ENCODE measurements at regions not wholly inside any gene's neighbourhood (a gene's known extent, or its start where the extent isn't known, plus 50 kb on each side); places are given as distances from the start of the nearest gene placed in this dataset.

GRCh38 chr1:4083231-4084047, 183.4 kb upstream of the C1orf174 start:
- Histone ChIP-seq H3K4me1 (ENCODE audit: low read depth) (no peaks in the 10 kb centered on the region), H3K4me3 (no peak overlapping the region), H3K9me3 (no peaks in the 10 kb centered on the region), H3K36me3 (ENCODE audit: low read depth) (no peaks in the 10 kb centered on the region)
- DNase-seq (no peak), ATAC-seq (no peak)
- intact Hi-C loops (cut with DNase I, micrococcal nuclease), result no loop called here
- TF ChIP-seq CTCF (IDR thresholded peaks at IDR 0.05), result no peak

DNA sequence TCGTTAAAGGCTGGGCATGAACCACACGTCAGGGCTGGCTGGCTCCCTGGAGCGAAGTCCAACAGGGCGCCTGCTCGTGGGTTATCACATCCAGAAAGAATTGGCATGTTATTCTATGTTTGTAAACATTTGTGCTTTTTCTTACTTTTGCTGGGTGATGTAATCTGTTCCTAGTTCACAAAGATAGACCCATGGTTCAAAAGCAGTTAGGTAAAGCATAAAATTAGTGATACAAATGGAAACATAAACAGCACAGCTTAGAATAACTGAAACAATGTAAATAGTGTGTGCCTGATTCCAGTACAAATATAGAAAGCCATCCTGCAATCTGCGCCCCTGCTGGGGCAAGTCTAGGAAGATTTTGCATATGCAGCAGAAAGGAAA, 184.0 kb upstream of the C1orf174 start:
- DNase-seq (no peak), ATAC-seq (no peak)
- TF ChIP-seq CTCF (IDR thresholded peaks at IDR 0.05), result no peak
- H3K9me3 ChIP-seq, result no peaks in the 10 kb centered on the region
- H3K4me3 ChIP-seq, result no peak overlapping the region
- intact Hi-C loops (cut with DNase I, micrococcal nuclease), result no loop called here
- no peaks in the 10 kb centered on the region for H3K36me3 ChIP-seq (ENCODE audit: low read depth)
- H3K4me1 ChIP-seq (ENCODE audit: low read depth), result no peaks in the 10 kb centered on the region

GRCh38 chr1:4084446-4084845, 184.4 kb upstream of the C1orf174 start:
- intact Hi-C loops (cut with DNase I, micrococcal nuclease), result no loop called here
- no peak for TF ChIP-seq CTCF (IDR thresholded peaks at IDR 0.05)
- H3K4me3 ChIP-seq, result no peak overlapping the region
- no peak for ATAC-seq
- H3K36me3 ChIP-seq (ENCODE audit: low read depth), result no peaks in the 10 kb centered on the region
- H3K9me3 ChIP-seq, result no peaks in the 10 kb centered on the region
- no peak for DNase-seq
- no peaks in the 10 kb centered on the region for H3K4me1 ChIP-seq (ENCODE audit: low read depth)

DNA sequence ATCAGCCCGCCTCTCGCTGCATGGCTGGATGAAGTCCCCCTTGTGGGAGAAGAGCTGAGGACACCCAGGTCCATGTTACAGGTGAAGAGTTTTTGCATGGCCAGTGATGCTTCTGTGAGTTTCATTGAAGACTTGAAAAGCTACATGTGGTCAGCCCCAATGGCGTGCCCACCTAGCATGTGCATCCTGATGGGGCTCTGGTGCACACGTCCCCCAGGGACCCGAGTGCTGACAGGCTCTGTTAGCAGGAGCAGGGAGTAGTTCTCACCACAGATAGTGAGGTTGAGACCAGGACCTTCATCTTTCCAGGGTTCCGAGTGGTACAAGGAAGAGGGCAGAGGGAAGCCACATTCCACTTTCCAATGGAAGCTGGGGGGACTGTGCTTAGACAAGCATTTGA, 184.8 kb upstream of the C1orf174 start:
- no peak for TF ChIP-seq CTCF (IDR thresholded peaks at IDR 0.05)
- no peaks in the 10 kb centered on the region for H3K4me1 ChIP-seq (ENCODE audit: low read depth)
- intact Hi-C loops (cut with DNase I, micrococcal nuclease), result no loop called here
- DNase-seq, result no peak
- no peaks in the 10 kb centered on the region for H3K9me3 ChIP-seq
- H3K4me3 ChIP-seq, result no peak overlapping the region
- no peaks in the 10 kb centered on the region for H3K36me3 ChIP-seq (ENCODE audit: low read depth)
- ATAC-seq, result no peak

GRCh38 chr1:4085546-4085945, 185.5 kb upstream of the C1orf174 start:
- Histone ChIP-seq H3K9me3 (no peaks in the 10 kb centered on the region), H3K4me3 (no peak overlapping the region), H3K36me3 (ENCODE audit: low read depth) (no peaks in the 10 kb centered on the region), H3K4me1 (ENCODE audit: low read depth) (no peaks in the 10 kb centered on the region)
- no peak for TF ChIP-seq CTCF (IDR thresholded peaks at IDR 0.05)
- no peak for ATAC-seq
- no peak for DNase-seq
- intact Hi-C loops (cut with DNase I, micrococcal nuclease), result no loop called here

All from mucosa of descending colon (tissue), 3 donors.